DMS153 (cell line): ENCODE measurements at regions not wholly inside any gene's neighbourhood (a gene's known extent, or its start where the extent isn't known, plus 50 kb on each side); places are given as distances from the start of the nearest gene placed in this dataset.

ENCODE experiments used
- DNase-seq: peaks from one replicate; lab custom pipeline; 2025; lab: John Stamatoyannopoulos, UW

DNA sequence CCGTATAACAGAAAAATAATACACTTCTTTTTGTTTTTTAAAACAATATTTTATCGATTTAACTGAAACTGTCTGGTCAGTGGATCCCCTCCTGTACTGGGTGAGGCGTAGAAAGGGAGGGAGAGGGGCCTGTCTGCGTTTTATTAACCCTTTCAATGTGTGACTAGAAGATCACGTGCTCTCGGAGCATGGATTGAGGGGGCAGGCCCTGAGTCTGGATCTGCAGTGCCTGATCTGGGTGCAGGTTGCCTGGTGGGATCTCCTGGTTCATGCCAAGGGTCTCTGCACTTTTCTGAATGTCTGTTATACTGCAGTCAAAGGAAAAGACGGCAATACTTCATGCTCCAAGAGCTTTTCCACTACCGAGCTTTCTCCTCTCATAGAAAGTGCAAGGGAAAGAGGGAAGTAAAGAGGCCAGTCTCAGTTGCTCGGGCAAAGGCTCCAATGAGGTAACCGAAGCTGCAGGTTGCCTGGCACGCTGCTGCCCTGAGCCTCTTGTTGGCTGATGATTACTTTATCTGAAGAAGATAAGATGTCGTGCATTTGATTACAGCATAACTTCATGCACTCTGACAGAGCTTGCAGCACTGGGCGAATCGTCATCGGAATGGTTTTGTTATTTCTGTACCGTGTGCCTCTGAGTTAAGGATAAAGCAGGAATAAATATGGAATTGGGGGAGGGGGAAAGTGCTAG is 167.5 kb upstream of the PMEPA1 start:
- DNase-seq, result no peak

DNA sequence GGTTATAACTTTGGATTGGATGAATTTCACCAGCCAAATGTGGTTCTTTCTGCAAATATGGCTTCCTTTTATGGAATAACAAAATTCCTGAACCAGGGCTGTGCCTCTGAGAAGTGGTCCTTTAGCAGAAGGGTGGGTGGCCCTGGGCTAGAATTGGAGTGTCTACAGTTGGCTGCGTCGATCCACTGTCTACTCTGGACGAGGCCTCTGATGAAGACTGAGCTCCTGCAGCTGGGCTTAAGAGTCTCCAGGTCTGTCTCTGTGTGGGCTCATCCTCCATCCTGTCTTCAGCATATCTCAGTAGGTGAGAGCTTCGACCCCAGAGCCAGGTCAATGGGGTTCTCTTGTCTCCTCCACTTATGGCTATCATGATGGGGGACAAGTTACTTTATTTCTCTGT is 166.3 kb upstream of the PMEPA1 start:
- no peak for DNase-seq

DNA sequence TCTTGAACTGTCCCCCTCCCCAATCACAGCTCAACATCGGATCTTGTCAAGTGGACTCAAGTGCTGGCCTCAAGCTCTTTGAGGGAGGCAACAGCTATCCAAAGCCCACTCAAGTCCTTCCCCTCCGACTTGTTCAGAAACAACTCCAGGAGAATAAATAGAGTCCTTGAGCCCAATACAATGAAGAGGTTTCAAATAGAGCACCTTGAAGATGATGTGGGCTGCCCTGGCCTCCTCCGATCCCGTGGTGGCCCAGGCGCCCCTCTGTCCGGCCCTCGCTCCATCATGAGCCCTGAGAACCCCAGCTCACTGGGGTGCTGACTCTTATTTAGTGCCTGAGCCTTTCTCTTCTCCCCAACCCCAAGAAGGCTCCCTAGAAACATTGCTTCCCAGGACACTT is 164.3 kb upstream of the PMEPA1 start:
- DNase-seq, result no peak

DNA sequence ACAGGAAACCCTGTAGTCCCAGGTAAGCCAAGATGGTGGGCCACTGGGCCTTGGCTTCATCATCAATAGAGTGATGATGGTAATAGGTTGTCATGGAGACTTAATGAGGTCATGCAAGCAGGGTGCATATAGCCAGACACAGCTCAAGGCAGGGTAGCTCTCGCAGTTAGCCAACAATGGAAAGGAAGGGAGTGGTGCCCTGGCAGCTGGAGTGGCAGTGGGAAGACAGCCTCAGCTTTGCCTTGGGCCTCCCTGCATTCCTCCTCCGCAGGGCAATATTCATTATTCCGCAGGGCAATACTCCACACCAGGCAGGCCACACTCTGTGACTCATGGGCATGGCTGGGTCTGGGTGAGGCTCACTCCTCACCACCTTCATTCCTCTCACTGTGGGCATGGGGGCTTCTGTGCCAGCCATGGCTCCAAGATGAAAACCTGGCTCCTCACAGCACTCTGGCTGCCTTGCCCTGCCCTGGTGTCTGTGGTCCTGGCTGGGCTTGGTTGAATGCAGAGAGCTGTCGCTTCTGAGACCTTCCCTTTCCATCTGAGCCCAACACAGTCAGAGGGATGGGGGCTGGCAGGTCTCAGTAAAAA is 163.1 kb upstream of the PMEPA1 start:
- DNase-seq, result no peak

DNA sequence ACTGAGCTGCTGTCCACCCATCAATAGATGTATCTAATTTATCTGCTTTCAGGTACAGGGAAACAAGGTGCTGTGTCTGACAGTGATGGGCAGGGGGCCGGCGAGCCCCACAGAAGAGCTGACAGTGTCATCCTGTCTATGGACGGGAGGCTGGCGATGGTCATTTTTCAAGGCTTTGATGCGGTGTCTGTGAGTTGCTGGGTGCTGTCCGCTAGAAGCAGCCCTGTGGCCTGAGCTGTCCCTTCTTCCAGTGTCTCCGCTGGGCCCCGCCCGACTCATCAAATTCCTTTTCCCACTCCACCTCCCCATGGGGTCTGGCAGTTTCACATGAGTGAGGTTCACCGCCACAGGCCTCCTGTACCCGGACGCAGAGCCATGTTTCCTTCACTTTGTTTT is 161.4 kb upstream of the PMEPA1 start:
- no peak for DNase-seq

DNA sequence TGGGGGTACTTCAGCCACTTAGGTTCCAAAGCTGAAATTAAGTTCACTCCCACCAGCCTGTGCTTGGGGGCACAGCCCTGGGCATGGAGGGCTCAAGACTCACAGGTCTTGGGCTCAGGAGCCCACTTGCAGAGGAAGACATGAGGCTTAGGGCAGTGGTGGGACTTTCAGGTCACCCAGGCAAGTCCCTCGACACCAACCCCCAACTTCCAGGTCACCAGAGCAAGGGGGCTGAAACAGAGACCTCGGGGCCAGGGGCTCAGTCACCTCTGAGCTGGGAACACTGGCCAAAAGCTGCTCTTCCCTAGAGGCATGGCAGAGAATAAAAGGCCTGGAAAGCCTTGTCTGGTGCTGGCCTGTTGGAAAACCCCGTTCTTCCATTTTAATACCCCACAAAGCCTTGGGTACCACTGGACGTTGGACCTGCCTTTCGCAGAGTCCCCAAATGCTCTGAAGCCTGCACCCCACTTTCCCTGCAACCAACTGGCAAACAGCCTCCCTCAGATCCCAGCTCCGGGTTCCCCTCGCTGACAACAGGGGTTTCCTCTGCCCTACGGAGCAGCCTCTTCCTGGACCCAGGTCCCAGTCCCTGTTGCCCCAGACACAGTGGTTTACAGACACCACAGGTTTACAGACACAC is 160.9 kb upstream of the PMEPA1 start:
- no peak for DNase-seq

DNA sequence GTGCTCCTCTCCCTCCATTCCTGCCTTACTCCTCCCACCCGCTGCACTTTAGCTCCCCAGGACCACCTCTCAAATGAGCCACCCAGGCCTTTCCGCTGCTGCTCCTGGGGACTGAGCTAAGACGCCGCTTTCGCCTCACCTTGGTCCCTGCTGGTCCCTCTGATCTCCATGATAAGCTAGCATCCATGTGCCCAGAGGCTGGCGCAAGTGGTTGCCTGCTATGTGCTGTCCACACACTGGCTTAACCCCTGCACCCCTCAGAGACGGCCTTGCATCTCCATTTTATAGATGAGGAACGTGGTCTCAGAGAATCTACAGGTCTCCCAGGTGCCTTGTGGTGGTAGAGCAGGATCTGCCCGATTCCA is 160.1 kb upstream of the PMEPA1 start:
- DNase-seq, result no peak

DNA sequence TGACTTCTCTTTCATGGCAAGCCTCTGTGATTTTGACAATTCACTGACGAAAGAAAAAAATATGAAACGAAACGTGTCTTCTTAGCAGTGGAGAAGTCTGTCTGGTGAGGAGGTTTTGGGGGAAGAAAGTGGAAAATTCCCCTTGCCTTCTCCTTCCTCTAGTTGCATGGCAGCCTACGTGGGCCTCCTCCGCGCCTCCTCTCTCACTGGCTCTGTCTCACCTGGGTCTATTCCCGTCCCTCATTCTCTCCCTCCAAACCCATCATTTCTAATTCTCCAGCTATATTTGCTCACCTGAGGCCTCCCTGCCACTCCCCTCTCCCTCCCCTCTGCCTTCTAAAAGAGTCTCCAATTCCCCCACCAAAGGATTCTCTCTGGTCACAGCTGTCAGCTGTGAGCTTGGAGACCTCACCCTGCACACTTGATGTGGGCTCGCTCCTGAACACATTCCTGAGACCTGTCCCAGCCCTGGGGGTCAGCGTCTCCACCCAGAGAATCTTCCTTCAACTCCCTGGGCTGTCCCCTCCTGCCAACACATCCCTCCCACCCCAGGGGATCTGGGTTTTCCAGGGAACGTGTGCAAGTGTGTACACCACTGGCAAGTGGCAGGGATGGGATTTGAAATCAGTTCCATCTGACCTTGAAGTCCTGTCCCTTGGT is 159.6 kb upstream of the PMEPA1 start:
- DNase-seq, result no peak

DNA sequence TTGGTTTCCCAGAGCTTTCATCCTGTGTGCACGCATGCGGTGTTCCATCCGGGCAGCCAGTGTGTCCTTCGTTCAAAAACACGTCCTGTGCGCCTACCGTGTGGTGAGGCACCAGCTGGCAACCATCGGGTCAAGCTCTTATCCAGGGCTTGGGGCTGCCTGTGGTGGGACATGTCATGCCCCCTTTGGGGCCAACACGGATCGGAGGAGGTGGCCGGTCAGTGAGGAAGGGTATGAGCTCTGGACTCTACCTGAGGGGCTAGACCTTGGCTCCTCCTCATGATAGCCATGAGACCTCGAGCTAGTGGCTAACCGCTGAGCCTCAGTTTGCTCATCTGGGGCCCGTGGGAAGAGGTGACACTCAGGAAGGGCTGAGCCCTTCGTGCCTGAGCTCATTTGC is 158.5 kb upstream of the PMEPA1 start:
- DNase-seq, result no peak

DNA sequence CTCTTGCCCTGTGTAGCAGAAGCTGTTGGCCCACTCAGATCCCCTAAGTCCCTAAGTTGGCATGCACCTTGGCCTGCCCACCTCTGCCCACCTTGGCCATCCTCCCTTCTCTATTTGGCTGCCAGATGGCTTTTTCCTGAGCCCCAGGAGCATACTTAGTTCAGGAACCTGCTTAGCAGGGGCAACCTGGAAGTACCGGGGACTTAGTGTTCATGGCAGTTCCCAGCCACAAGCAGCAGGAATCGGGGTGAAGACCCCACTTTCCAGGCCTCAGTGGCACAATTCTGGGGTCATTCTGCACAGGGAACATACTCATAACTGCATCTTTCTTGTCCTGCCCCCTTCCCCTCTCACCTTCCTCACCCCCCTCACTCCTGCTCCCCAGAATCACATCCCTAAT is 158.0 kb upstream of the PMEPA1 start:
- no peak for DNase-seq

DNA sequence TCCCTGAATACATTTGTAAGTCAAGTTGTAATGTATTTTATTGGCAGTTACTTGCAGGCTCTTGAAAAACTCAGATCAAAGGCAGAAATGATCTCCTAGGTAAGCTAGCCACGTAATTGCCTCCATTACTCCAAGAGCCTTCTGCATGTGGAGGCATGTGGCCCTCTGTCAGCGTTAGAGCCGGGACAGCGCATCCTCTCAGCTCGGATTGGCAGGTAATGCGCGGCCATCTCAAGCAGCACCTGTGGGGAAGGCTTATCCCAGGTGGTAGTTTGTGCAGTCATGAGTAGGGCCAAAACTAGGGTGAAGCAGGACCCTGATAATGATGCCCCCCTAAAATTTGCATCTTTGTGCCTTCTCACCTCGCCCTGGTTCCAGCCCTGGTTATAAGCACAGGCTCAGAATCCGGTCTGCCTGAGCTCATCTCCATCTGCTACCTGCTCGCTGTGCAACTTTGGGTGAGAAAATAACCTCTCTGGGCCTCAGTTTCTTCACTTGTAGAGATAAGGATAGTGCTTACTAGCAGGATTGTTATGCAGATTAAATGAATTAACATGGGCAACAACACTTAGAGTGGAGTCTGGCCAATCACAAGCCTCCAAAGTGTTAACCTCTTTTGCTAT is 157.5 kb upstream of the PMEPA1 start:
- no peak for DNase-seq

DNA sequence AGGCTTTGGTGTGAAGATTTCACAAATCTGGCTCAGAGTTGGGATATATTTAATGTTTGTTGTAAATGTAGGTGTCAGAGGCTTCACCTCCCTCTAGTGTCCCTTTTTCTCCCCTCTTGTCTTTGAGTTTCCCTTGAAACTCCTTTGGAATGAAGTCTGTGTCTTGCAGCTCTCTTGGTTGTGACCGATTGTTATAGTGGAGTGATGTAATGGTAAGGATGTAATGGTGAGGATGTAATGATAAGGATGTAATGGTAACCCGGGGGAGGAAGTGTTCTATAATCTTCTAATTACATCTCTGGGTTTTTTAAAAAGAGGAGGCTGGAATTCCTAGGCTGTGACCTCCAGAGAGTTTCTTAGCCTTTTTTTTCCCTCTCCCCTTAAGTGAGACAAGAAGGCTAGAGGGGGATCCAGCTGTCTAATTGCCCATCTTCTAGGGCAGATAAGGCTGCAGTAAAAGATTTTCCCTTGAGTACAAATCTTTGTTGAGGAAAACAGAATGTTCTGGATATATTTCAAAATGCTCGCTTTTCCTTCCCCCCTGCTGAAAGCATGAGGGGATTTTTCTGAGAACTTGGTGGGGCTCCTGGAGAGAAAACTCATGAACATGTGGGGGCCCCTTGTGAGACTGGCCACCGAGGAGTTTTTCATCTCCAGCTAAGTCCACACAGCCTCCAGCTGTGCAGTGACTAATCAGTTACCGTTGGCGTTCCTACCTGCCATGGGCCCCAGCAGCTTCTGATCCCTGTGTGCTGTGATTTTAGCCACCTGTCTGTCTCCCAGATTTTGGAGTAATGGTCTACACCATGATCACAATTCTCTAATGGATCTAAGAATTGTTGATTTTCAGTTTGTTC is 156.7 kb upstream of the PMEPA1 start:
- DNase-seq, result no peak

DNA sequence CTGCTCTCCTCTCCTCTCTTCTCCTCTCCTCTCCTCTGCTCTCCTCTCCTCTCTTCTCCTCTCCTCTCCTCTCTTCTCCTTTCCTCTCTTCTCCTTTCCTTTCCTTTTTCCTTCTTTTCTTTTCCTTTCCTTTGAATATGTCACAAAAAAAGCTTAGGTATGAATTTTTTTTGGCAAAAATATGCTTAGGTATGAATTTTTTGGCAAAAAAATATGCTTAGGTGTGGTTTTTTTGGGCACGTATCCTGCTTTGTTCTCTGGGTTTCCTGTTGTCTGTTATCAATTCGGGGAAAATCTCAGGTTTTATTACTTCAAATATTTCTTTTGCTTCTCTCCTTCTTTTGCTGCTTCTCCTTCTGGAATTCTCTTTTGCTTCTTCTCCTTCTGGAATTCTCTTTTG is 155.5 kb upstream of the PMEPA1 start:
- DNase-seq, result no peak

DNA sequence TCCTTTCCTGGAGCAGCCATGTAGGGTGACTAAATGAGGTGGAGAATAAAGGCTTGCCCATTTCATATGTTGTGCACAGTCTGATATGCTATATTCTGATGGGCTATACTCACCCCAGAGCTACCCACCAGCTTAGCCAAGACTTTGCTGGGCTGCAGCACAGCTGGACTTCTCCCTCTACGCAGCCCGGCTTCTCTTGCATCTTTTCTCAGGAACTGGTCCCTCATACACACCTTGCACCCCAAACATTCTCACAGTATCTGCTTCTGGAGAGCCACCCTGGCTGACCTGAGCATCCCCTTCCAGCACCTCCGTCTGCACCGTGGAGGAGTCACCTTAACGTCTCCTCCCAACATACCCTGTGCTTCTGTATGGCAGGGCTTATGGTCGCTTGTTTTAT is 150.8 kb upstream of the PMEPA1 start:
- no peak for DNase-seq

DNA sequence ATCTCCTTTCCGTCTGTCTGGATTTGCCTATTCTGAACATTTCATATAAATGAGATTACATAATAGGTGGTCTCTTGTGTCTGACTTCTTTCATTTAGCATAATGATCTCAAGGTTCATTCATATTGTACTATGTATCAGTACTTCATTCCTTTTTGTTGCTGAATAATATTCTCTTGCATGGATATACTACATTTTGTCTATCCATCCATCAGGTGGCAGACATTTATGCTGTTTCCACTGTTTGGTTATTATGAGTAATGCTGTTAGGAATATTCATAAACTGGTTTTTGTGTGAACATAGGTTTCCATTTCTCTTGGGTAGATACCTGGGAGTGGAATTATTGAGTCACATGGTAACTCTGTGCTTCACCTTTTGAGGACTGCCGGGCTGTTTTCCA is 148.2 kb upstream of the PMEPA1 start:
- no peak for DNase-seq

DNA sequence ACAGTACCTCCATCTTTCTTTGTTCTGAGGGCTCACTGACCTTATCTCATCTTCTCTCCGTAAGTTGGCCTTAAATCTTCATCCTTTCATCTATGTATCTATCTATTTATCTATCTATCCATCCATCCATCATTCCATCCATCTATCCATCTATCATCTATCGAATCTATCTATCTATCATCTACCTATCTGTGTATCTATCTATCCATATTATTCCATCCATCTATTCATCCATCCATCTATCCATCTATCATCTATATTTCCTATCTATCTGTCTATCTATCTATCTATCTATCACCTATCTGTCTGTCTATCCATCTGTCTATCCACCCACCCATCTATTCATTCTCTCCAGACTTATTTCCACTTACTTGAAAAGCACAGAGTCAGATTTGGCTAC is 147.3 kb upstream of the PMEPA1 start:
- no peak for DNase-seq

DNA sequence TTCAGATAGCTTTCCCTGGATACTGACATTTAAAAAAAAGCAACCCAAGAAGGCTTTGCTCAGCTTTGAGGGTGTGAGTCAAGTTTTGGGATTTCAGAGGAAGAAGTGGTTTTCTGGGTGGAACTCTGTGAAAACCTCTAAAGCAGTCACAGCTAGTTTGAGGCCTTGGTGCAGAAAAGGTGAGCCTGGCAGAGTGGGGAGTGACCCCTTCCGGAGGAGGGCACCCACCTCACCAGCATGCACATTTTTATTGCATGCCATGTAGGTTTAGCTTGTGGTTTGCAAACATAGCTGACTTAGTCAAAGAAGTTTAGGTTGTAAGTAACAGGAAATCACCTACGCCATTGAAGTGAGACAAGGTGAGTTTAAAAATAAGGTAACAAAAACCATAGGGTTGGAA is 146.8 kb upstream of the PMEPA1 start:
- DNase-seq, result no peak

DNA sequence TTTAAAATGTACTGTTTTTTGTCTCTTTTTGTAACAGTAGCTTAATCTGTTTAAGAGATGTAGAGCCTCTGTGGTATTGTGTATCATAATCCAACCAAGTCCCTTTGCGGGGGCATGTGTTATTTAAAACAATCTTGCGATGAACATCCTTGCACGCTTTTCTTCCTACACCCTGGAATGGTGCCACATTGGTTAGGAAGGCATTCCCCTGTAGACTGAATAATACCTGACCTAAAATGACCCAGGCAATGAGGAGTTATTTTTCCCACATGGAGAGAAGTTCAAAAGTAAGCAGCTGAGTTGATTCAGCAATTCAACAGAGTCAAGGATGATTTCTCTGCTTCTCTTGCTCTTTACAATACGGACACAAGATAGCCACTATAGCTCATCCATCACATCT is 142.0 kb upstream of the PMEPA1 start:
- no peak for DNase-seq

DNA sequence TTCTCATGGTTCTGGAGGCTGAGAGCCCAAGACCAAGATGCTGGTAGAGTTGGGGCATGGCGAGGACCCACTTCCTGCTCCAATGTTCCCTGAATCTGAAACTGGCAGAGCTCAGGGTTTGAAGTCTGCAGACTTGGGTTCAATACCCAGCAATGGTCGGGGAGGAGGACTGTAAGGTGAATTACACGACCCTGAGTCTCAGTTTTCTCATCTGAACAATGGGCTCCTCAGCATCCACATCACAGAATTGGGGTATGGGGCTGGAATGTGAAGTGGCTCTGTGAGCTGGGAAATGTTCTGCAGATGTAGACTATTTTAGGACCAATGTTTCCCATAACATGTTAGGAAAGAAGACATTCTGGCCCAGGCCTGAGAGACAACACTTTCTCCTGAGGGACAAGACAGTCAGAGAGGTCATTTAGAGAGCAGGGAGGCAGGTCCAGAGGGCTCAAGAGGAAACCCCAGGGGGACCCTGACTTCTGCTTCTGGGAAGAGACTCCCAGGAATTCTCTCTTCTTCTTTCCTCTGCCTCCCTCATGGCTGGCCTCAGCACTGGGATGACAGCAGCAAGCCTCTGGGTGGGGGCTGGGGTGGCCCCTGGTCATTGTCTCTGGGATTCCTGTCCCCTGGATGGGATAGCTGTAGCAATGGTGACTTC is 141.3 kb upstream of the PMEPA1 start:
- DNase-seq, result no peak

DNA sequence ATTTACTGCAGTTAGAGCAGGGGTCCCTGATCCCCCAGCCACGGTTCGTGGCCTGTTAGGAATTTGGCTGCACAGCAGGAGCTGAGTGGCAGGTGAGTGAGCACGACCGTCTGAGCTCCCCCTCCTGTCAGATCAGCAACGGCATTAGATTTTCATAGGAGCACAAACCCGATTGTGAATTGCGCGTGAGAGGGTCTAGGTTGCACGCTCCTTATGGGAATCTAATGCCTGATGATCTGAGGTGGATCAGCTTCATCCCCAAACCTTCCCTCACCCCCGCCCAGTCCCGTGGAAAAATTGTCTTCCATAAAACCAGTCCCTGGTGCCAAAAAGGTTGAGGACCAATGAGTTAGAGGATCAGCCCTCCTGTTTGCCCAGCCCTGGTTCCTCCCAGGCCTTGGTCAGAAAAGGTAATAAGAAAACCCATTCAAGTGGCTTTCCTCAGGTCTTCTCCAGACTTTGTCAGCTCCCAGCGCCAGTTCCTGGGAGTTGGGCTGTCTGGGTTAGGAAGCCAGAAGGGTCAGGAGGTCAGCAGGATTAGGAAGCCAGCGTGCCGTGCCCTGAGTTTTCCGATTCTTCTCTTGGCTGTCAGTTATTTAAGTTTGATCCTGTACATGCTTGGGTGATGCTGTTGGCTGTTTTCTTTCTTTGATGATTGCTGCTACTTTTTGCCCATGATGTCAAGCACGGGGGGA is 139.9 kb upstream of the PMEPA1 start:
- no peak for DNase-seq

DNA sequence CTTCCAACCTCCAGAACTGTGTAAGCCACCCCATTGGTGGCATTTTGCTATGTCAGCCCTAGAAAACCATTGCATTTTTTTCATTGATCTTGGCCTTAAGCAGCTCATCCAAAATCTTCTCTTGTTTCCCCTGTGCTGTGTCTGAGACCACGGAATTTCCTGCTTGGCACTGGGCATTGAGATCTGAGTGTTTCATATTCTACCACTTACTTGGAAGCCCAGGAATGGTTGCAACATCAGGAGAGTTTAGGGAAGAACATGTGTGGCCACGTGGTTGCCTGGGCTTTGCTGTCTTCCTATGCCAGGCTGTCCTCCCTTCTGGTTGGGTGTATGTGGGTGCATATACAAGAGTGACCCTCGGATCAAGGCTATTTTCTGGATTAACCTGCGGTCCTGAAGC is 139.3 kb upstream of the PMEPA1 start:
- no peak for DNase-seq
